Caco-2 (cell line): ENCODE measurements at regions not wholly inside any gene's neighbourhood (a gene's known extent, or its start where the extent isn't known, plus 50 kb on each side); places are given as distances from the start of the nearest gene placed in this dataset.

Experiments used
- BruUV-seq: library from RNA; stranded (reverse); fragments of 400-500 nt; replicated peaks from 2 replicates; lab custom pipeline; 2021; lab: Mats Ljungman, UMichigan
- CTCF ChIA-PET: fragments of 300-600 bp; sonication (Branson Sonifier 250); formaldehyde crosslinking; loops from one replicate; lab custom pipeline; 2022; ENCODE audit warnings: antibody characterized with exemption; lab: Charles Lee
- POLR2A ChIA-PET: fragments of 300-600 bp; sonication (Branson Sonifier 250); formaldehyde crosslinking; loops from one replicate; lab custom pipeline; 2022; ENCODE audit warnings: antibody characterized with exemption; lab: Charles Lee
- DNase-seq, 2 experiments: peaks; one replicate each; pipeline versions ENCODE4 v3.0.0 to v3.0.0-alpha.2; 2020 to 2022
- H3K27me3 ChIP-seq: replicated peaks from 2 replicates; pipeline ENCODE4 v1.6.0; 2011; ENCODE audit warnings: low read length; ENCODE audit not compliant: control insufficient read depth, insufficient read depth
- H3K36me3 ChIP-seq: 2 replicates; pipeline ENCODE4 v1.5.1; 2011; ENCODE audit warnings: low read length; ENCODE audit not compliant: control insufficient read depth, insufficient read depth
- H3K4me1 ChIP-seq: fragments of 250-450 bp; sonication (Bioruptor Pico); 2 replicates; pipeline ENCODE4 v1.5.1; 2020; ENCODE audit warnings: mild to moderate bottlenecking
- H3K4me3 ChIP-seq: 2 replicates; pipeline ENCODE4 v1.5.1; 2011; ENCODE audit warnings: low read depth, mild to moderate bottlenecking, control low read depth, low read length
- H3K9me3 ChIP-seq: fragments of 250-450 bp; sonication (Bioruptor Pico); 2 replicates; pipeline ENCODE4 v1.5.1; 2020; ENCODE audit warnings: mild to moderate bottlenecking, moderate library complexity
- H3K27ac Mint-ChIP-seq: one replicate; pipeline ENCODE4 v1.8.0; 2022; ENCODE audit warnings: mixed read lengths; ENCODE audit not compliant: unreplicated experiment
- H3K27me3 Mint-ChIP-seq: one replicate; pipeline ENCODE4 v1.8.0; 2022; ENCODE audit warnings: mixed read lengths; ENCODE audit not compliant: insufficient read depth, unreplicated experiment
- H3K36me3 Mint-ChIP-seq: one replicate; pipeline ENCODE4 v1.8.0; 2022; ENCODE audit warnings: mild to moderate bottlenecking, mixed read lengths; ENCODE audit not compliant: insufficient read depth, unreplicated experiment
- H3K4me1 Mint-ChIP-seq: one replicate; pipeline ENCODE4 v1.8.0; 2022; ENCODE audit warnings: low read depth, mixed read lengths; ENCODE audit not compliant: unreplicated experiment
- H3K4me3 Mint-ChIP-seq: one replicate; pipeline ENCODE4 v1.8.0; 2022; ENCODE audit warnings: mild to moderate bottlenecking, moderate library complexity, mixed read lengths; ENCODE audit not compliant: unreplicated experiment
- H3K9me3 Mint-ChIP-seq: one replicate; pipeline ENCODE4 v1.8.0; 2022; ENCODE audit warnings: mixed read lengths; ENCODE audit not compliant: unreplicated experiment
- CTCF ChIP-seq, 2 experiments: fragments of 200-600 bp in 1 of 2; IDR thresholded peaks; 1 replicate in 1 of 2; 2 replicates in 1 of 2; pipeline versions ENCODE4 v1.5.1 to v1.8.0; 2011 to 2022; ENCODE audit warnings: antibody characterized with exemption in 1 of 2, control low read depth in 1 of 2, inconsistent platforms in 1 of 2, low read depth in 1 of 2, low read length in 1 of 2, mild to moderate bottlenecking in 1 of 2, moderate library complexity in 1 of 2; ENCODE audit not compliant: insufficient read depth in 1 of 2, severe bottlenecking in 1 of 2, unreplicated experiment in 1 of 2
- intact Hi-C: fragments of 100-400 bp; cut with micrococcal nuclease; formaldehyde crosslinking; loops from one replicate; pipeline ENCODE4 v1.10.0; 2022; ENCODE audit not compliant: unreplicated experiment

- DNase-seq: no peak
- H3K36me3 ChIP-seq: no peaks in the 10 kb centered on the region
- Mint-ChIP-seq H3K27ac (no peak overlapping the region), H3K9me3 (no peaks in the 10 kb centered on the region), H3K27me3 (peaks cover 6% of the 10 kb centered on the region), H3K36me3 (no peaks in the 10 kb centered on the region), H3K4me1 (no peaks in the 10 kb centered on the region), H3K4me3 (no peak overlapping the region)
- no TSS peak for BruUV-seq
- no peaks in the 10 kb centered on the region for H3K27me3 ChIP-seq
- H3K4me1 ChIP-seq: no peaks in the 10 kb centered on the region
- TF ChIP-seq CTCF (IDR thresholded peaks at IDR 0.05; ENCODE audit: insufficient read depth in 1 of 2, low read depth in 1 of 2, low read length in 1 of 2, severe bottlenecking in 1 of 2, unreplicated experiment in 1 of 2): no peak
- POLR2A ChIA-PET: no interaction called here
- intact Hi-C loops: no loop called here
- H3K4me3 ChIP-seq: no peak overlapping the region
- CTCF ChIA-PET: no interaction called here
- H3K9me3 ChIP-seq: no peaks in the 10 kb centered on the region
These were observed 325.9 kb downstream of the COL12A1 start for GRCh38 chr6:74879976-74880375.

GRCh38 chr6:74879234-74879633 lies 326.6 kb downstream of the COL12A1 start:
- DNase-seq: no peak

GRCh38 chr6:74875193-74875592 lies 330.7 kb downstream of the COL12A1 start:
- H3K4me1 Mint-ChIP-seq: no peaks in the 10 kb centered on the region
- H3K27ac Mint-ChIP-seq: no peak overlapping the region
- H3K4me3 ChIP-seq: no peak overlapping the region
- ChIA-PET POLR2A (no interaction called here), CTCF (no interaction called here)
- H3K4me1 ChIP-seq: peaks cover 7% of the 10 kb centered on the region
- no peak overlapping the region for H3K4me3 Mint-ChIP-seq
- intact Hi-C loops: no loop called here
- no peaks in the 10 kb centered on the region for H3K36me3 Mint-ChIP-seq
- BruUV-seq: no TSS peak
- no peaks in the 10 kb centered on the region for H3K9me3 ChIP-seq
- peaks cover 6% of the 10 kb centered on the region for H3K27me3 Mint-ChIP-seq
- no peaks in the 10 kb centered on the region for H3K27me3 ChIP-seq
- no peaks in the 10 kb centered on the region for H3K36me3 ChIP-seq
- TF ChIP-seq CTCF (IDR thresholded peaks at IDR 0.05; ENCODE audit: insufficient read depth in 1 of 2, low read depth in 1 of 2, low read length in 1 of 2, severe bottlenecking in 1 of 2, unreplicated experiment in 1 of 2): no peak
- DNase-seq: no peak
- H3K9me3 Mint-ChIP-seq: peaks cover 11% of the 10 kb centered on the region

More at GRCh38 chr6:74879234-74879633, 326.6 kb downstream of the COL12A1 start:
- no peaks in the 10 kb centered on the region for H3K36me3 ChIP-seq
- H3K36me3 Mint-ChIP-seq: no peaks in the 10 kb centered on the region
- no peaks in the 10 kb centered on the region for H3K9me3 ChIP-seq
- no peak overlapping the region for H3K4me3 Mint-ChIP-seq
- intact Hi-C loops: no loop called here
- no peak for TF ChIP-seq CTCF (IDR thresholded peaks at IDR 0.05; ENCODE audit: insufficient read depth in 1 of 2, low read depth in 1 of 2, low read length in 1 of 2, severe bottlenecking in 1 of 2, unreplicated experiment in 1 of 2)
- no peak overlapping the region for H3K27ac Mint-ChIP-seq
- no TSS peak for BruUV-seq
- H3K4me1 Mint-ChIP-seq: no peaks in the 10 kb centered on the region
- H3K4me1 ChIP-seq: no peaks in the 10 kb centered on the region
- peaks cover 6% of the 10 kb centered on the region for H3K27me3 Mint-ChIP-seq
- ChIA-PET POLR2A (no interaction called here), CTCF (no interaction called here)
- H3K9me3 Mint-ChIP-seq: no peaks in the 10 kb centered on the region
- H3K27me3 ChIP-seq: no peaks in the 10 kb centered on the region
- no peak overlapping the region for H3K4me3 ChIP-seq
